K562 (cell line): ENCODE measurements at regions not wholly inside any gene's neighbourhood (a gene's known extent, or its start where the extent isn't known, plus 50 kb on each side); places are given as distances from the start of the nearest gene placed in this dataset.

Source experiments
- ATAC-seq: fragments of 200-7000 bp; cut with Tn5 transposase; 3 replicates; pipeline ENCODE4 v1.9.1; 2020; ENCODE audit warnings: moderate library complexity
- BruUV-seq: library from RNA; stranded (reverse); fragments of 400-500 nt; replicated peaks from 2 replicates; lab custom pipeline; 2021; lab: Mats Ljungman, UMichigan
- CTCF ChIA-PET: fragments of 300-600 bp; formaldehyde crosslinking; extraction: SDS; loops from one replicate; lab custom pipeline; 2021; ENCODE audit warnings: low intra/inter-chr PET ratio; lab: Yijun Ruan, JAX
- POLR2A ChIA-PET: fragments of 300-600, 350-650 bp; sonication (Branson Sonifier 250); formaldehyde crosslinking; extraction: SDS; loops from one replicate; lab custom pipeline; 2021; ENCODE audit warnings: antibody characterized with exemption, inconsistent platforms; lab: Yijun Ruan, JAX
- DNase-seq, 4 experiments: peaks; one replicate each; pipeline versions ENCODE4 v3.0.0 to v3.0.0-alpha.2; 2011 to 2018; ENCODE audit warnings: low spot score in 3 of 4, mixed read lengths in 3 of 4; ENCODE audit errors: extremely low read depth in 1 of 4
- FAIRE-seq: peaks from 2 replicates; lab custom pipeline; 2011; peaks lifted over from hg19 to GRCh38; lab: Jason Lieb, UNC
- H2AFZ ChIP-seq: 2 replicates; pipeline ENCODE4 v1.6.0; 2011; ENCODE audit warnings: low read depth, low read length, control low read depth, inconsistent platforms
- H3K27ac ChIP-seq: fragments of 200-600 bp; 3 replicates; pipeline ENCODE4 v1.8.0; 2011; ENCODE audit warnings: low read depth, mild to moderate bottlenecking, control low read depth, inconsistent platforms, low read length, moderate library complexity, mixed read lengths; ENCODE audit errors: extremely low read depth
- H3K27me3 ChIP-seq, 2 experiments: fragments of 300-600 bp in 1 of 2; 2 replicates in 1 of 2; 3 replicates in 1 of 2; pipeline versions ENCODE4 v1.6.0 to v1.8.0; 2011; ENCODE audit warnings: inconsistent platforms in 2 of 2, low read length in 2 of 2, mild to moderate bottlenecking in 1 of 2, mixed read lengths in 1 of 2, moderate library complexity in 1 of 2; ENCODE audit not compliant: control insufficient read depth in 2 of 2, insufficient read depth in 2 of 2
- H3K36me3 ChIP-seq: fragments of 300-600 bp; 3 replicates; pipeline ENCODE4 v1.8.0; 2011; ENCODE audit warnings: mild to moderate bottlenecking, low read length, inconsistent platforms; ENCODE audit not compliant: control insufficient read depth, insufficient read depth
- H3K4me1 ChIP-seq, 2 experiments: fragments of 200-600 bp in 1 of 2; replicated peaks in 1 of 2; 2 replicates in 1 of 2; 3 replicates in 1 of 2; pipeline versions ENCODE4 v1.5.1 to v1.8.0; 2011; ENCODE audit warnings: inconsistent platforms in 2 of 2, low read length in 2 of 2, mild to moderate bottlenecking in 1 of 2, mixed read lengths in 1 of 2, moderate library complexity in 1 of 2; ENCODE audit not compliant: control insufficient read depth in 2 of 2, insufficient read depth in 2 of 2
- H3K4me2 ChIP-seq: 2 replicates; pipeline ENCODE4 v1.6.1; 2011; ENCODE audit warnings: low read length, control low read depth, inconsistent platforms, mixed read lengths; ENCODE audit not compliant: insufficient read depth
- H3K4me3 ChIP-seq: fragments of 200-600 bp; sonication (generic), shearing (Covaris generic); 2 replicates; pipeline ENCODE4 v1.5.1; 2016; ENCODE audit warnings: control low read depth, inconsistent platforms
- H3K79me2 ChIP-seq: fragments of 200-600 bp; 3 replicates; pipeline ENCODE4 v1.8.0; 2011; ENCODE audit warnings: low read length, inconsistent platforms; ENCODE audit not compliant: control insufficient read depth, insufficient read depth
- H3K9ac ChIP-seq, 2 experiments: 2 replicates each; pipeline versions ENCODE4 v1.6.0 to v1.6.1; 2011; ENCODE audit warnings: low read depth in 2 of 2, low read length in 2 of 2, control low read depth in 1 of 2, inconsistent platforms in 1 of 2, mild to moderate bottlenecking in 1 of 2, mixed read lengths in 1 of 2; ENCODE audit not compliant: insufficient read depth in 1 of 2
- H3K9me1 ChIP-seq: one replicate; pipeline ENCODE4 v1.6.0; 2011; ENCODE audit warnings: inconsistent platforms, mild to moderate bottlenecking, low read length, moderate library complexity; ENCODE audit not compliant: control insufficient read depth, insufficient read depth
- H3K9me3 ChIP-seq: replicated peaks from 2 replicates; pipeline ENCODE4 v1.5.1; 2011; ENCODE audit warnings: low read depth, low read length, inconsistent platforms; ENCODE audit not compliant: control insufficient read depth, insufficient read depth
- H4K20me1 ChIP-seq: replicated peaks from 2 replicates; pipeline ENCODE4 v1.6.1; 2011; ENCODE audit warnings: low read length, inconsistent platforms, mixed read lengths; ENCODE audit not compliant: control insufficient read depth, insufficient read depth
- CGGBP1 ChIP-seq: fragments of 250-450 bp; sonication (Bioruptor Pico); IDR thresholded peaks from 2 replicates; pipeline ENCODE4 v1.9.0; 2021; ENCODE audit warnings: mild to moderate bottlenecking
- CHD7 ChIP-seq: fragments of 200-600 bp; sonication (generic); IDR thresholded peaks from one replicate; pipeline ENCODE4 v1.6.1; 2012; ENCODE audit warnings: mild to moderate bottlenecking, low read depth, low read length, inconsistent platforms
- ELK3 ChIP-seq: fragments of 450-650 bp; formaldehyde crosslinking; IDR thresholded peaks from 2 replicates; pipeline ENCODE4 v1.4.0; 2020; ENCODE audit warnings: mild to moderate bottlenecking
- KLF6 ChIP-seq: fragments of 250-450 bp; sonication (Bioruptor Pico); IDR thresholded peaks from 2 replicates; pipeline ENCODE4 v1.4.0; 2020; ENCODE audit warnings: mild to moderate bottlenecking, moderate library complexity, borderline replicate concordance
- LCOR ChIP-seq: sonication (generic); formaldehyde crosslinking; IDR thresholded peaks from 2 replicates; pipeline ENCODE4 v1.8.0; 2022; ENCODE audit warnings: mild to moderate bottlenecking, missing genetic modification reagents
- TCF7 ChIP-seq: sonication (generic); IDR thresholded peaks from 2 replicates; pipeline ENCODE4 v1.6.1; 2016; ENCODE audit warnings: antibody characterized with exemption, borderline replicate concordance
- XRCC3 ChIP-seq: fragments of 450-650 bp; IDR thresholded peaks from 2 replicates; pipeline ENCODE4 v1.6.1; 2017; ENCODE audit warnings: mild to moderate bottlenecking, moderate library complexity
- ZNF165 ChIP-seq: fragments of 250-450 bp; sonication (Bioruptor Pico); IDR thresholded peaks from 2 replicates; pipeline ENCODE4 v1.4.0; 2020; ENCODE audit warnings: borderline replicate concordance
- ZNF184 ChIP-seq: sonication (generic); formaldehyde crosslinking; IDR thresholded peaks from 2 replicates; pipeline ENCODE4 v1.5.0; 2020; ENCODE audit warnings: missing genetic modification reagents
- ZNF395 ChIP-seq: fragments of 200-800 bp; sonication (Bioruptor generic); IDR thresholded peaks from 2 replicates; pipeline ENCODE4 v1.6.1; 2017; ENCODE audit warnings: missing genetic modification characterization, missing compliant biosample characterization
- WGBS: fragments of 100-300 bp; shearing (Covaris generic); methylation state at CpG from one replicate; pipeline ENCODE4 v1.1.6; 2016; ENCODE audit warnings: low coverage, mixed read lengths; ENCODE audit not compliant: insufficient coverage; ENCODE audit errors: missing lambda C conversion rate; 5-methylcytosine and 5-hydroxymethylcytosine counted together
- in situ Hi-C: fragments of 300-500 bp; cut with MboI; formaldehyde crosslinking; loops from 4 replicates; pipeline ENCODE4 v1.15.0; 2018; ENCODE audit warnings: inconsistent platforms, mixed read lengths
- intact Hi-C: fragments of 100-400 bp; cut with micrococcal nuclease; formaldehyde crosslinking; loops from 2 replicates; pipeline ENCODE4 v1.14.2; 2022

GRCh38 chr14:98408713-98409112, 863.3 kb downstream of the BCL11B start:
- FAIRE-seq (no peak), ATAC-seq (no peak), DNase-seq (no peak)
- Histone ChIP-seq H3K9me3 (no peaks in the 10 kb centered on the region; the same call in 1 of the 2 replicates), H3K9me1 (no peaks in the 10 kb centered on the region), H3K4me2 (no peak overlapping the region), H3K36me3 (no peaks in the 10 kb centered on the region), H4K20me1 (no peaks in the 10 kb centered on the region), H3K4me1 (no peaks in the 10 kb centered on the region), H3K79me2 (no peaks in the 10 kb centered on the region), H3K9ac (no peak overlapping the region), H3K27ac (no peak overlapping the region), H2AFZ (no peak overlapping the region), H3K27me3 (no peaks in the 10 kb centered on the region), H3K4me3 (no peak overlapping the region)
- ChIA-PET CTCF (no interaction called here), POLR2A (no interaction called here)
- WGBS = 3% methylated on average over 6 of the region's 6 CpGs
- in situ Hi-C loops = no loop called here
- intact Hi-C loops = no loop called here
- BruUV-seq = no TSS peak
- TF ChIP-seq CHD7 (no peak), LCOR (no peak), ZNF395 (CRISPR knock-in tag) (no peak), CGGBP1 (CRISPR knock-in tag) (no peak), TCF7 (no peak), ZNF165 (CRISPR knock-in tag) (no peak), ZNF184 (CRISPR knock-in tag) (no peak), XRCC3 (no peak), ELK3 (CRISPR knock-in tag) (no peak), KLF6 (CRISPR knock-in tag) (no peak)
